Left colon (tissue), 2 donors: ENCODE measurements at regions not wholly inside any gene's neighbourhood (a gene's known extent, or its start where the extent isn't known, plus 50 kb on each side); places are given as distances from the start of the nearest gene placed in this dataset.
"Not testable (repeated sequence)": the region's sequence is repeated elsewhere in the genome, so short reads cannot be mapped to it uniquely, and the experiment has no call there.

Experiments used
- ATAC-seq: fragments of 200-7000 bp; cut with Tn5 transposase; one replicate; pipeline ENCODE4 v1.9.1; 2020; ENCODE audit warnings: mild to moderate bottlenecking, moderate library complexity
- DNase-seq, 2 donors: peaks; one replicate each; pipeline ENCODE4 v3.0.0-alpha.2; 2020
- intact Hi-C, 2 donors: fragments of 100-400 bp; cut with DNase I in 1 of 2; cut with micrococcal nuclease in 1 of 2; formaldehyde crosslinking; loops; one replicate each; pipeline versions ENCODE4 v1.11.2 to v1.14.0; 2022; cut with DNase I, micrococcal nuclease
- donor health status: DM: no; HTN: no; CAD: no.
- donor health status: DM: yes; HTN: yes; CAD: no.

DNA sequence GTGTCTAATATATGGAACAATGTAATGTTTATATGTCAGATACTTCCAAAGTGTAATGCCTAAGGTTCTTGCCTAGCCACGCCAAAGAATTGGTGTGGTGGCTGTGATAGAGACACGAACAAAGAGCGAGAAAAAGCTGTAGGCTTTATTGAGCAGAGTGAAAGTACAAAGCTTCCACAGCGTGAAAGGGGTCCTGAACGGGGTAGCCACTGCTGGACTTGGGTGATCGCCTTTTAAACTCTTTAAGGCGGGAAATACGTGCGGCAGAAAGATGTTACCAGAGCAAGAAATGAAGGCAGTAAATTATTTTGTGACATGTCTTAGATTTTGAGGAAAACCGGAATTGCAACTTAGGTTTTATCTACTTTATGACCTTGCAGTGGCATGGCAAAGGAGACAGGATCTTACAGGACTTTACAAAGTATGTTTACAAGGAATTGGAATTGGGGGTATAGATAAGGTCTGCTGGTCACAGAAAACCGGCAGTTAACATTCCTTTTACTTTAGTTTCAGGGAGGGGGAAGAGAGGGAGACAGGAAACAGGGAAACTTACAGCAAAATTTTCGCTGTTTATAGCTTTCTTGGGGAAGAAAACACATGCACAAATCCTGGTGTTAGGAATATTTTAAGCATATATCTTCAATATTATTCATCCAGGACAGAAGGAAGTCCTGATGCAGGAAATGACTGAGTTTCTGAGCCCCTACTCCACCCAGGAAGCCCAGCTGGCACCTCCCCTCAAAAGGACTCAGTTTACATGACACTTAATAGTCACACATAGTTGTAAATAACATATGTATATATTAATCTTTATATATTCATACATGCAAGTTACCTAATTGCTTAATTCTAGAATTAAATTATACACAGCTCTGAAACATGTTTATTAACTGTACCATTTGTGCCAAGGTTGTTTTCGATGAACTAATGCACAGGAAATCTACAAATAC is 421.3 kb upstream of the PABPC4L start:
- intact Hi-C loops, DNase-seq: not testable (repeated sequence)
- ATAC-seq: peak; percentile 36

DNA sequence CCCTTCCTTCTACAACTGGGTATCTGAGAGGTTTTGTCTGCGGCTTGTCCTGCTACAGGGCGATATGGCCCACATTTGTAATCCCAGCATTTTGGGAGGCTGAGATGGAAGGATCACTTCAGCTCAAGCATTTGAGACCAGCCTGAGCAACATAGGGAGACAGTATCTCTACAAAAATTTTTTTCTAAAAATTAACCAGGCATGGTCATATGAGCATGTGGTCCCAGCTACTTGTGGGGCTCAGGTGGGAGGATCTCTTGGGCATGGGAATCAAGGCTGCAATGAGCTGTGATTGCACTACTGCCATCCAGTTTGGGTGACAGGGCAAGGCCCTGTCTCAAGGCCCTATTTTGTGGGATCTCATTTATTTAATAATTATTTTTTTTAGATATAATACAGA is 420.6 kb upstream of the PABPC4L start:
- intact Hi-C loops: no loop called here
- peak; percentile 34 for ATAC-seq
- no peak for DNase-seq

DNA sequence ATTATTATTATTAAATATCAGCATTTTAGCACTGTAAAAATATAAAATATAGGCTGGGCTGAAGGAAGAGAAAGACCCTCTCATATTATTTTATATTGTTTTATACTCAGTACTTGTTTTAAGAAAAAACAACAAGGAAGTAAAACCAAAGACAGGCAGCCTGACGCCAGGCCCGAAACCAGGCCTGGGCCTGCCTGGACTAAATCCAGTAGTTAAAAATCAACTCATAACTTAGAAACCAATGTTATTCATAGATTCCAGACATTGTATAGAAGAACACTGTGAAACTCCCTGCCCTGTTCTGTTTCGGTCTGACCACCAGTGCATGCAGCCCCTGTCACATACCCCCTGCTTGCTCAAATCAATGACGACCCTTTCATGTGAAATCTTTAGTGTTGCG is 420.1 kb upstream of the PABPC4L start:
- DNase-seq (peak in 1 of 2 donors; percentile 43), ATAC-seq (peak; percentile 61)
- intact Hi-C loops: not testable (repeated sequence)

DNA sequence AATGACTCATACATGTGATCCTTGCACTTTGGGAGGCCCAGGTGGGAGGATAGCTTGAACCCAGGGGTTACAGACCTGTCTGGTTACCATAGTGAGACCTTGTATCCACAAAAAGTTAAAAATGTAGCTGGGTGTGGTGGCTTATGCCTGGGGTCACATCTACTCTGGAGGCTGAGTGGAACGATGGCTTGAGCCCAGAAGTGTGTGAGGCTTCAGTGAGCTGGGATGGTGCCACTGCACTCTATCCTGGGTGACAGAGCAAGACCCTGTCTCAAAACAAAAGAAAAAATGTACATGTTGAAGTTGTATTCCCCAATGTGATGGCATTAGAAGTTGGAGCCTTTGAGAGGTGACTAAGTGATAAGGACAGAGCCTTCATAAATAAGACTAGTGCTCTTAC is 409.4 kb upstream of the PABPC4L start:
- no peak for DNase-seq
- ATAC-seq: no peak
- intact Hi-C loops: no loop called here

DNA sequence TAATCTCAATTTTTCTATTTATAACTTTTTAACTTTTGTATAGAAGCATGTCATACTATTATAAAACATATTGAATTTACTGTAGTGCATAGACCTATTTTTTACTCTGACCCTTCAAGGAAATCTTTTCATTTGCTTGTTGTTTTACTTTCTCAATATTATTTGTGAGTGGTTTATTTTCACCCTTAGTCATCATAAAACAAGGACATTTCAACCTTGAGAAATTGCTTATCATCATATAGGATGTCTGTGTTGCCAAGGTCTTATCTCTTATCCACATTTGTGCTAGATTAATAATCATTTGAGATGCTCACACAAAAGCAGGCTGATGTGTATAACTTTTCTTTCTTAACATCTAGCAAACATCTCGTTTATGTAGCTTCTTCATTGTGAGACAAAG is 408.6 kb upstream of the PABPC4L start:
- intact Hi-C loops: no loop called here
- ATAC-seq (no peak), DNase-seq (no peak)

DNA sequence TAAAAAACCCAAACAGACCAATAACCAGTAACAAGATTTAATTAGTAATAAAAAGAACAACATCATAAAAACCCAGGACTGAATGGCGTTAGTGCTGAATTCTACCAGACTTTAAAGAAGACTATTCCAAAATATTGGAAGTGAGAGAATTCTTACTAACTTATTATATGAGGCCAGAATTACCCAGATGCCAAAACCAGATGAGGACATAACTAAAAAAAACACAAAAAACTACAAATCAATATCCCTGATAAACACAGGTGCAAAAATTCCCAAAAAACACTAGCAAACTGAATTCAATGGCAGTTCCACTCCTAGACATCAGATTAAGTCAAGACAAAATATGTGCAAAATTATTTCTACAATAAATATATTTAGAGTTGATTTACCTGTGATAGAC is 400.1 kb upstream of the PABPC4L start:
- intact Hi-C loops: no loop called here
- ATAC-seq (no peak), DNase-seq (no peak)

DNA sequence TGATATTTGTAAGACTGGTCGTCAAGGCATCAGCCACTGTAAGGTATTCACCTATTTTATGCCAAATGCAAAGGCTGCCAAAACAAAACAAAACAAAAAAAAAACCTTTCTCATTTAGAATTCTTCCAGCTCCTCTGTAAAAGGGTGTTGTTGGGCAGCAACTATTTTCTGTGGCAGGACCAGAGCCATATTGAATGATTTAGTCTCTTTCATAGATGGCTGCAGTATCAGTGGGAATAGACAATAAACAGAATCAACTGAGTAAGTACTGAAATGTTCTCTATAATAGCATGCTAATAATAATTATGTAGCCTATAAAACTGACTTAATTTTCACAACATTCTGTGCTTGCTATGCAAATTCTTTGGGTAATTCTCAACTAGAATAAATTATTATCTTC is 389.7 kb upstream of the PABPC4L start:
- intact Hi-C loops: no loop called here
- DNase-seq (no peak), ATAC-seq (no peak)

DNA sequence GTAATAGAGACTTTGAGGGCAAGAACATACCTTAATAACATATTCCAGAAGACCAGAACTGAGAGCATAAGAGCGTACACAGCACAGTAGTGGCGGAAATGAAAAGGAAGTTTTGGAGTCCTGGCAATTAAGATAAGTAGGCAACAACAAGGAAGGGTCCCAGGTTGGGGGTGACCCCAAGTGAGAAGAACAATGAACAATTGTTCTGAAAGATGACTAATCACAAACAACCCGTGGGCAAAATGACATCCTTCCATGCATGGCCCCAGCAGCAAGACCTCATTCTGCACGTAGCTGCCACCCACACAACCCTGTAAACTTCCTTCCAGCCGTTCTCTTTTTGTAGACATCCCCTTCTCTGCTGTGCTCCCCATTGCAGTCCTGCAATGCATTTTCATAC is 384.4 kb upstream of the PABPC4L start:
- DNase-seq (no peak), ATAC-seq (no peak)
- intact Hi-C loops: no loop called here

DNA sequence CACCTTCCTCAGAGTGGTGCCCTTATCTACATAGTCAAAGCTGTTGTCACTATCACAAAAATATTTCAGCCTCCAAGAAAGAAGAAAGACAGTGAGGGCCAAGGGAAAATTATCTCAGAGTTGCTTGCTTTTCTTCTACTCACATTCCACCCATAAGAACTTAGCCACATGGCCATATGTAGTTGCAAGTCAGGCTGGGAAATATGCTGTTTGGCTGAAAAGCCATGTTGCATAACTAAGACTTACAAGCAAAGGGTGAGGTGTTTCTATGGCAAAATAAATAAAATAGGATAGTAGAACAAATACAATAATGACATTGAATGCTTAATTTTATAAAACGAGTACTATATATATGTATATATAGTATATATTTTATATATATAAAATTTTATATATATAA is 365.9 kb upstream of the PABPC4L start:
- intact Hi-C loops: no loop called here
- ATAC-seq (no peak), DNase-seq (no peak)

DNA sequence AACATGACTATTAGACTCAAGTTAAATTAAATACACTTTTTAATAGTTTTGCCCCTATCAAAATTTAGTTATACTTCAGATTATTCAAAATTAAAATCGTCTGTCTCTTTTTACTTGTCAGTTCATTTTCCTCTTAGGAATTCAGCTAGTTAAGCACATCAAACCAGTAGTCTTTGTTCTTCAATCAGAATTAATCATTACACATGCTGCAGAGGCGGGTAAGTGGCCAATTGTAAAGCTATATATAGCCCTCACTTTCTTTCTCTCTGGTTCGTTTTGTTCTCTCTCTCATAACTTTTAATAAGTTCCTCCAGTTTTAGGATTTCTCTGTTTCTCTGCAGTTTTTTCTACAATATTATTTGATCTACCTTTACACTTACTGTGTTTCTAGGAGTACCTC is 359.1 kb upstream of the PABPC4L start:
- no peak for ATAC-seq
- intact Hi-C loops: no loop called here
- no peak for DNase-seq

DNA sequence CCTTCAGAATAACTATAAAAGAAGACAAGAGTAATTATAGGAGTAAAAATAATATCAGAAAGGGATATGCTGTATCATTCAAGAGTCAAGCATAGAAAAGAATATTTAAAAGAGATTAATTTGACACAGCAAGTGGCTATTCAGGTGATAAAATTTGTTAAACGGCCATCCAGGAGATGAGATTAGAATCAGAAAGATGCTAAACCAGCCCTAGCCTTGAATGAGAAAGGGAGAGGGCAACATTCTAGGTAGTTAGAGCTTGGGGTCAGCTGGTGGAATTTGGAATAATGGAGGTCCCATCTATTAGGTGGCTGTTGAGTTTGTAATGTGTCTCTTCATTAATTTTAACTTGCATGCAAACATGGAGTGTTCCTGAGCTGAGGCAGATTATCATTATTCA is 350.5 kb upstream of the PABPC4L start:
- no peak for ATAC-seq
- no peak for DNase-seq
- intact Hi-C loops: no loop called here

DNA sequence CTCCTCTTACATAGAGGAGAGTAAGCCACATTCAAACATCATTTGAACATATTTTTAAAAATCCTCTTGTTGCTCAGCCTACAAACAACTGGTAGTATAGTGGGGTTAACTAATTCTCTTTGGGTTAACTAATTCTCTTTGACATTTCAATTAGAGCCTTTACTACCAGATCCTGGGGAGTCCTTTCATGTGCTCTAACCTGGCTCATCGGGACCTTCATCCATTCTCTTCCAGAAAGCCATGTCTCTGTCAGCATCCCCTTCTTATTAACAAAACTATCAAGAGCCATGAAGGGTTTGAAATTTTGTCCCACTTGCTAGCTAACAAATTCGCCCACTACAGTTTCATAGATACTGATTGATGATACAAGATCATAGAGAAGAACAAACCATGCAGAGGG is 349.8 kb upstream of the PABPC4L start:
- no peak for DNase-seq
- ATAC-seq: no peak
- intact Hi-C loops: no loop called here

DNA sequence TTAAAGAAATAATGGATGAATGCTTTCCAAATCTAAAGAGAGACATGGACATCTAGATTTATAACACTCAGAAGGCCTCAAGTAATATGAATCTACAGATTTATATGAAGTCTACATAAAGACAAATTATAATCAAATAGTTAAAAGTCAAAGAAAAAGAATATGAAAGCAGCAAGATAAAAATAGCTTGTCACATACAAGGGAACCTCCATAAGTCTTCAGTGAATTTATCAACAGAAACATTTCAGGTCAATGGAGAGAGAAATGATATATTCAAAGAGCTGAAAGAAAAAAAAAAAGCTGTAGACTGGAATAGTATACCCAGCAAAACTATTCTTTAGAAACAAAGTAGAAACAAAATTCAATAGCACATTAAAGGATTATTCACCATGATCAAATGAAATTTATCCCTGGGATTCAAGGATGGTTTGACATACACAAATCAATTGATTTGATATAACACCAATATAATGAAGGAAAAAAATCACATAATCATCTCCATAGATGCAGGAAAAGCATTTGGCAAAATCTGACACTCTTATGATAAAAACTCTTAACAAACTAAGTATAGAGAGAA is 346.6 kb upstream of the PABPC4L start:
- intact Hi-C loops: no loop called here
- ATAC-seq: no peak
- no peak for DNase-seq

DNA sequence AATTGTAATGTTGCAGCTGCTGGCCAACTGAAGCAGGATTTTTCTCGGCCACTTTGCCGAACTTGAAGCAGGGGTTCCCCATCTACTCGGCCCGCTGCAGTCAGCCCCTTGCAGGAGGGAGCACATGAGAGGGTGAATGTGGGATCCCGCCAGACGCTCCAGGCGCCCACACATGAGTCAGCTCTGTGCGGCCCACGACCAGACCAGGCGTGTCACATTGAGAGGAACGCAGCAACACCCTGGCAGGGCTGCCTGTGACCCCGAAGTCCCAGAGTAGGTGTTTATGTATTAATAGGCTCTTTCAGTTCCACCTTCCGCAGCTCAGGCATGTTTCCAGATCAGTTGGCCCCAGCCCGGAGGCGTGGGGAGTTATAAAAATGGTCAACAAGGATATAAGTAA is 344.7 kb upstream of the PABPC4L start:
- no peak for ATAC-seq
- intact Hi-C loops: no loop called here
- DNase-seq: no peak

DNA sequence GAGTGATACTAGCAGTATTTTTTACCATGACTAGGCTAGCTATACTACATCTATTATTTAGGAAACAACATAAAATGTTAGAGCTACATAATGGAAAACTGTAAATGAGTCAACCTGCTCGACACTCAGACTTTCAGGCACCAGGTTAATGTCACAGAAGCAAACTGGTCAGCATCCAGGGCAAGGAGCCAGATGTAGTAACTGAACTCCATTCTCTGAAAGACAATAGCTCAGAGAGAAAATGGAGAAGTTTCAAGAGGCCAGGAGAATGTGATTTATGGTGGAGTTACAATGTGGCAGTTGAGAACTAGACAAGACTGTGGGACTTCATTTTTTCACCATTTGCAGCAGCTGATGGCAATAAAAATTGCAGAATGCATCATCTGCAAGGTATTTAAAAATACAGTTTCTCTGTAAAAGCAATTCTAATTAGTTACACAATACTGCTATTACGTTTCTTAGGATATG is 342.7 kb upstream of the PABPC4L start:
- ATAC-seq (no peak), DNase-seq (peak in 1 of 2 donors; percentile 25)

DNA sequence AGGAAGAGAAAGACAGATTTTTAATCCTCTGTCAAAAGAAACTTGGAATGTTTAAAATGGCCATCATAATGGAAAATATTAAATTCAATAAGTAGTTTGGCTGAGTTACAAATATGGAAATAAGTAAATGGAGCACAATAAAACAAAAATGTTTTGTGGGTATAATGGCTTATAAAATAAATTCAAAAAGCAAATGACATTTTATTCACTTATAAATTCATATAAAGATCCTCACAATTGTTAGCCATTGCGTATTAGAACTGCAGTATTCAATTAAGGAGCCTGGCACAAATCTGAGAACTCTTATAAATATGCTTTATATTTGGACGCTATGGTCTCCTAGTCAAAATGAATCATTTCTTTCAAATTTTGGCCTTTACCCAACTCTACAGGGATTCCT is 339.0 kb upstream of the PABPC4L start:
- no peak for ATAC-seq
- intact Hi-C loops: no loop called here
- no peak for DNase-seq

More for the DNA sequence above, 342.7 kb upstream of the PABPC4L start:
- intact Hi-C loops: no loop called here

DNA sequence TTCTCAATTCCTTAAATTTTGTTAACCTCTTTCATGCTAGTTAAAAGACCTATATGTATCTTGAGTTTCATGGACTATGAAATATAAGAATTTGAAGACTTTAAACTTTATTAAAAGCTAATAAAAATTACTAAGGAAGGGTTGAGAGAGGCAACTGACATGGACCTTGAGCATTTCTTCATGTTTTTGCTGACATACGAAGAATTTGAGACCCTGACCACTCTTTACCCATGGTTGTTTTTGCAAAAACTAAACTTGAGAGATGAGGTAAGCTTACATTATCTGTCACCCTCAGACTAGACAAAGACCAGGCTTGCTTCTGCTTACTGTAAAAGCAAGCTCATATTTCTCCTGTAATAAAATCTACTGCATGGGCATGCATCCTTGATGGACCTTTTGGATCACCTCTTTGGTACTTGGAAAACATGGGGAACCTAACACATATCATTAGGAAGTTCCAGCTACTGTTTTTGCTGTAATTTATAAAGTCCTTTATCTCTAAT is 338.2 kb upstream of the PABPC4L start:
- ATAC-seq (no peak), DNase-seq (no peak)
- intact Hi-C loops: no loop called here

DNA sequence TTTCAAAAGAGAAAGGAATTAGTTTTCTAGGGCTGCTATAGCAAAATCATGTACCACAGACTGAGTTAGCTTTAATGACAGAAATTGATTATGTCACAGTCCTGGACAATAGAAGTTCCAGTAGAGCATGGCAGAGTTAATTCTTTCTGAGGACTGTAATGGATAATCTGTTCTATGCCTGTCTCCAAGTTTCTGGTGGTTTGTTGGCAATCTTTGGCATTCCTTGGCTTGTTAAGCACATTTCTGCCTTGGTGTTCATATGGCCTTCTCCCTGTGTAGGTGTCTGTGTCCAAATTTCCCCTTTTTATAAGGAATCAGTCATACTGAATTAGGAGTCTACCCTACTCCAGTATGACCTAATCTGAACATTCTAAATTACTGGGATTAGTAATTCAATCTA is 336.1 kb upstream of the PABPC4L start:
- intact Hi-C loops: no loop called here
- ATAC-seq: no peak
- DNase-seq: no peak

DNA sequence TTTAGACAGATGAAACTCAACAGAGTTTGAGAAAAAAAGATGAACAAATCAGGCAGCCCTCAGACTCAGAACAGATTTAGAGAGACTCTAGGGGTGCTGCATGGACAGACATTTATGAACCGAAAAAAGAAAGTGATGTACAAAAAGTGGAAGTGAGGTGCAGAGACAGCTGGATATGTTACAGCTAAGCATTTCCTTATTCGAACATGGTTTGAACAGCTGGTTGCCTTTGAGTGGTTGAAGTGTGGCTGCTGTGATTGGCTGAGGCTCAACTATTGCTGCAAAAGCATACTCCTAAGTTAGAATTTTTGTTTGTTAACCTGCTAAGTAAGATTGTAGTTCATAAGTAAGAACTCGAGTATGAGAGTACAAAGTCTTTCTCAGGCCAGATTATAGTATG is 331.5 kb upstream of the PABPC4L start:
- ATAC-seq: no peak
- intact Hi-C loops: no loop called here
- no peak for DNase-seq

DNA sequence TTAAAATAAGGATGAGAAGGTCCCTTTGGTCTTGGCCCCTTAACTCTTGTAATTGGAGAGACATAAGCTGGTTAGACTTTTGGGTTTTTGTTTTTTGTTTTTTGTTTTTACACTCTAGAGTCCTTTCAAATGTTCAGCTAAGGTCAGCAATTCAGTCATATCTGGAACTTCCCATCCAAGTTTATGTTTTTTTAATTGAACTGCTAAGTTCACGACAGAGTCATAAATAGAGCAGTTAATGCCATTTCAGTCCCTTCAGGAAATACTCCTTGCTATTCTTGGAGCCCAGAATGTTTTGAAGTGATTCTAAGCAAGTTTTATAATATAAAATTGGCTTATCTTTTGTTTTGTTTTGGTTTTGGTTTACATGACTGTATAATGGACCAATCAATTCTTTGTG is 329.4 kb upstream of the PABPC4L start:
- ATAC-seq (no peak), DNase-seq (no peak)
- intact Hi-C loops: no loop called here
